ENCODE measurements at regions not wholly inside any gene's neighbourhood (a gene's known extent, or its start where the extent isn't known, plus 50 kb on each side); places are given as distances from the start of the nearest gene placed in this dataset.

DNA sequence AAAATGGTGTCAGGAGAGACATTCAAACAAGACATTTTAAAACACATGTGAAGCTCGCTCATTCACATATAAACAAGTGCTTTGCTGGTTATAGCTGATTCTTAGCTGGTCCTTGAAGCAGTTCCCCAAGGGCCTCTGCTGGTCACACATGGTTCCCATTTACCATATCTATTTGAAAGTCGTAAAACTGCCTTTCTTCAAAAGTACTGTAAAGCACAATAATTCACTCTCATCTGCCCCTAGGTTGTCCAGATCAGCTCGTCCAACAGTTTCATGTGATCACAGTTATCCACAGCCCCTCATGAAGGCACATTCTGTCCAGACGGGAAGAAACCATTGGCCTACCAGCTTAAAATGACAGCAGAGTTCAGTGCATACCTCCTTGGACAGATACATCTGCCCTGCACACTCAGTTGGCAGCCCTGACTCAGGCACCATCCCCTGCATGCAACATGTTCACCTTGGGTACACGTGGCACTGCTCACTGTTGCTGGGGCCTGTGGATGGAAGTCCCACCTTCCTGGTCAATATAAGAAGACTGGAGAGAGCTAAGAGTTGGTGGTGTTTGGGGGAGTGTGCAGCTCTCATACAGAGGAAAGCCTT lies 108.0 kb upstream of the HAAO start:
- peak overlapping the region; percentile 38; the same call in 1 of the 2 replicates for H3K4me3 ChIP-seq
- H3K9ac ChIP-seq (ENCODE audit: insufficient read length): no peak overlapping the region
- no peaks in the 10 kb centered on the region for H3K9me3 ChIP-seq (ENCODE audit: low read depth, low read length)
- no peaks in the 10 kb centered on the region for H3K36me3 ChIP-seq (ENCODE audit: insufficient read depth, low read length)
- H3K27ac ChIP-seq: peak overlapping the region; percentile 65; the same call in 1 of the 2 replicates
- no peak for TF ChIP-seq POLR2AphosphoS5 (IDR thresholded peaks at IDR 0.05; ENCODE audit: borderline replicate concordance, low read depth, low read length)
- no peak for TF ChIP-seq EZH2 (IDR thresholded peaks at IDR 0.05)
- no peak for TF ChIP-seq FOXP2 (optimal IDR thresholded peaks at IDR 0.05; ENCODE audit: control extremely low read depth, extremely low read length, insufficient read depth)
- DNase-seq (ENCODE audit: low read depth, low spot score): no peak

DNA sequence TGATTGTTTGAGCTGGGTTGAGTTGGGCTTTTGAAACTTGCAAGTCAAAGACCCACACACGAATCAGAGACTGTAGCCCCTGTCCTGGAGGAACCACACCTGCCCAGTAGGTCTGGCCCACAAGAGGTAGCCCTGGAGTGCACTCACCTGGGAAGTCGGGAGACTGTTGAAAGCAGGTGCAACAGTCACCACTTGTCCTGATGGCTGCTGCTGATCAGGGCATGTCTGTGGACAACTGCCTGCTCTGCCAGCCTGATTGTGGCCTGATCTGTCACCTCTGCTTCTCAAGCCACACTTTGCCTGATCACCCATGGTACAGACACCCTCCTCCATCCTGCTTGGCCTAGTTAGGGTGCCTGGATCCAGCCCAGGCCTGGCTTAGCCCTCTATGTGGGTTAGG lies 105.0 kb upstream of the HAAO start:
- no peak overlapping the region for H3K9ac ChIP-seq (ENCODE audit: insufficient read length)
- no peak for TF ChIP-seq EZH2 (IDR thresholded peaks at IDR 0.05)
- no peak for TF ChIP-seq FOXP2 (optimal IDR thresholded peaks at IDR 0.05; ENCODE audit: control extremely low read depth, extremely low read length, insufficient read depth)
- no peak for TF ChIP-seq POLR2AphosphoS5 (IDR thresholded peaks at IDR 0.05; ENCODE audit: borderline replicate concordance, low read depth, low read length)
- no peak for DNase-seq (ENCODE audit: low read depth, low spot score)
- H3K9me3 ChIP-seq (ENCODE audit: low read depth, low read length): no peaks in the 10 kb centered on the region
- no peak overlapping the region for H3K4me3 ChIP-seq
- no peak overlapping the region for H3K27ac ChIP-seq
- H3K36me3 ChIP-seq (ENCODE audit: insufficient read depth, low read length): no peaks in the 10 kb centered on the region

DNA sequence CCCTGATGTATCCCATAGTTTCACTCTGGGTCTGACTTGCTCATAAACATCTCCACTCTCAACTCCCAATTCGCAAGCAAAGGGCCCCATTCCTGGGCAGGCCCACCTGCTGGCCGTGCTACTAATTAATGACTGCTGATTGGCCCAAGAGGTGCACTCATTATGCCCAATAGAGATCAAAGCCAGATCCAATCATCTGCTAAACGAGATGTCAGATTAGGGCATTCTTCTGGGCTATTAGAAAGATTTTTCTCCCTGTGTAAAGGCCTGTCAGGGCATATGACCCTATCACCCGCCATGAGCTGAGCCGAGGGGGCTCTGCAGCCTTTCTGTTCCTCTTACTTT lies 103.4 kb upstream of the HAAO start:
- H3K36me3 ChIP-seq (ENCODE audit: insufficient read depth, low read length): no peaks in the 10 kb centered on the region
- H3K27ac ChIP-seq: no peak overlapping the region
- H3K4me3 ChIP-seq: no peak overlapping the region
- H3K9me3 ChIP-seq (ENCODE audit: low read depth, low read length): no peaks in the 10 kb centered on the region
- H3K9ac ChIP-seq (ENCODE audit: insufficient read length): no peak overlapping the region
- no peak for TF ChIP-seq POLR2AphosphoS5 (IDR thresholded peaks at IDR 0.05; ENCODE audit: borderline replicate concordance, low read depth, low read length)
- no peak for TF ChIP-seq FOXP2 (optimal IDR thresholded peaks at IDR 0.05; ENCODE audit: control extremely low read depth, extremely low read length, insufficient read depth)
- TF ChIP-seq EZH2 (IDR thresholded peaks at IDR 0.05): no peak
- no peak for DNase-seq (ENCODE audit: low read depth, low spot score)

DNA sequence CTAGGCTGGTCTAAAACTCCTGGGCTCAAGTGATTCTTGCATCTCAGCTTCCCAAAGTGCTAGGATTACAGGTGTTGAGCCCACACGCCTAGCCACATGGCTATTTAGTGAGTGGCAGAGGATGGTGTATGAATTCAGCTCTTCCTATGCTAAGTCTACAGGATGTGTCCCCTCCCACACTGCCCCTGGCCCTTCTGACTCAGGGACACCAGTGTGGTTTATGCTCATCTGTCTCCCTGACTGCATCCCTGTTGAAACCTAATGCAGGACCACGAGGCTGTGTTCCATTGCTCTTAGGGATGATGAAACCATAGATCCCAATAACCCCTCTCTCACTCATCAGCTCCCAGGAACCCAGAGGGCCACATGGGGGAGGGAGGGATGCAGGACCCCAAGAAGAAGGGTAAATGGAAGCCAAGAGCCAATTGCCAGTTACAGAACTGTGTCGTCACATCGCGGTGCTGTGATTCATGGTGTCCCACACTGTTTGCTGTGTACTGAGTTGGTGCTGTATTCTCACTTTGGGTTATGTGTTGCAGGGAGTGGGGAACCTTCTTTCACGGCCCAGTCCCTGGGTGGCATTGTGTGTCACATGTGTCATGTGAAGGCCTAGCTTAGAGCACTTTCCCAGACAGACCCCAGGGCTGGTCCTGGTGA lies 102.9 kb upstream of the HAAO start:
- no peaks in the 10 kb centered on the region for H3K36me3 ChIP-seq (ENCODE audit: insufficient read depth, low read length)
- no peak for TF ChIP-seq EZH2 (IDR thresholded peaks at IDR 0.05)
- TF ChIP-seq POLR2AphosphoS5 (IDR thresholded peaks at IDR 0.05; ENCODE audit: borderline replicate concordance, low read depth, low read length): no peak
- no peak for TF ChIP-seq FOXP2 (optimal IDR thresholded peaks at IDR 0.05; ENCODE audit: control extremely low read depth, extremely low read length, insufficient read depth)
- no peak overlapping the region for H3K27ac ChIP-seq
- no peak overlapping the region for H3K9ac ChIP-seq (ENCODE audit: insufficient read length)
- no peak overlapping the region for H3K4me3 ChIP-seq
- DNase-seq (ENCODE audit: low read depth, low spot score): no peak
- no peaks in the 10 kb centered on the region for H3K9me3 ChIP-seq (ENCODE audit: low read depth, low read length)

DNA sequence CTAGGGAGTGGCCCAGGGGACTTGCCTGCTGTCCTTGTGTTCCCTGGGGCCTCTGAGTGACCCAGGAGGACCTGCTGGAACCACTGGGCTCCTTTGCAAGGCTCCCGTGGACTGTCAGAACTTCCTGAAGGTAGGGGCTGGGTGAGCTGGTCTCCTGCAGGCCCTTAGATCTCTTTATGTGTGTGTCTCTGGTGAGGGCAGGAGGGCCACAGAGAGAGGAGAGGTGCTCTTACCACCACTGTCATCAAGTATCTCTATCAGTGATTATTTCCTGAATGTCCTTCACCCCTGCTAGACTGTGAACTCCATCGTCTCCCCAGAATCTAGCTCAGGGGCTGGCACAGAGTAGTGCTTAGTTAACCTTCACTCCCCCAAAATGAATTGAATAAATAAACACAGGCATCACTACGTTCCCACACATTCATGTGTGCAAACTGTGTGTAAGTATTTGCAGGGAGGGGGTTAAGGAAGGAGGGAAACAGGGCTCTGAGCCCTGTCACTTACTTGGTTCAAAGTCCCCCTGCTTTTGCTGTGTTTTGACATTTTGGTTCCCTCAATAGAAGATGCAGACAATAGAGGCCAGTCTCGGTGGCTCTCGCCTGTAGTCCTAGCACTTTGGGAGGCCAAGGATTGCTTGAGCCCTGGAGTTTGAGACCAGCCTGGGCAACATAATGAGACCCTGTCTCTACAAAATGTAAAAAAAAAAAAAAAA lies 100.8 kb upstream of the HAAO start:
- TF ChIP-seq EZH2 (IDR thresholded peaks at IDR 0.05): no peak
- no peak for TF ChIP-seq FOXP2 (optimal IDR thresholded peaks at IDR 0.05; ENCODE audit: control extremely low read depth, extremely low read length, insufficient read depth)
- no peak for TF ChIP-seq POLR2AphosphoS5 (IDR thresholded peaks at IDR 0.05; ENCODE audit: borderline replicate concordance, low read depth, low read length)
- DNase-seq (ENCODE audit: low read depth, low spot score): no peak
- Histone ChIP-seq H3K9ac (ENCODE audit: insufficient read length) (no peak overlapping the region), H3K27ac (no peak overlapping the region), H3K4me3 (no peak overlapping the region), H3K36me3 (ENCODE audit: insufficient read depth, low read length) (no peaks in the 10 kb centered on the region), H3K9me3 (ENCODE audit: low read depth, low read length) (no peaks in the 10 kb centered on the region)

DNA sequence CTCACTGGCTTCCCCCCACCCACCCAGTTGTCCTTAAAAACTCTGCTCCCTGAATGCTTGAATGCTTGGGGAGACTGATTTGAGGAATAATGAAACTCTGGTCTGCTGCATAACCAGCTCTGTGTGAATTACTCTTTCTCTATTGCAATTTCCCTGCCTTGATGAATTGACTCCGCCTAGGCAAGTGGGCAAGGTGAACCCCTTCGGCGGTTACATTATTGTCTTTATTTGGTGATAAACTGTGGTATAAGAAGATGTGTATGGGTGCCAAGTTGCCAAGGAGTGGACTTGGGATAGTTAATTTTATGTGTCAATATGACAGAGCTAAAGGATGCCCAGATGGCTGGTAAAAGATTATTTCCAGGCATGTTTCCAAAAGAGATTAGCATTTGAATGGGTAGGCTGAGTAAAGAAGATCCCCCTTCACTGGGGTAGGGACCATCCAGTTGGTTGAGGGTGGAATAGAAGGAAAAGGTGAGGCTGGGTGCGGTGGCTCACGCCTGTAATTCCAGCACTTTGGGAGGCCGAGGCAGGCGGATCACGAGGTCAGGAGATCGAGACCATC lies 98.5 kb upstream of the HAAO start:
- no peaks in the 10 kb centered on the region for H3K36me3 ChIP-seq (ENCODE audit: insufficient read depth, low read length)
- no peak overlapping the region; the same call in 1 of the 2 replicates for H3K4me3 ChIP-seq
- no peak overlapping the region for H3K9ac ChIP-seq (ENCODE audit: insufficient read length)
- no peaks in the 10 kb centered on the region for H3K9me3 ChIP-seq (ENCODE audit: low read depth, low read length)
- H3K27ac ChIP-seq: no peak overlapping the region
- no peak for TF ChIP-seq EZH2 (IDR thresholded peaks at IDR 0.05)
- TF ChIP-seq FOXP2 (optimal IDR thresholded peaks at IDR 0.05; ENCODE audit: control extremely low read depth, extremely low read length, insufficient read depth): no peak
- no peak for TF ChIP-seq POLR2AphosphoS5 (IDR thresholded peaks at IDR 0.05; ENCODE audit: borderline replicate concordance, low read depth, low read length)
- no peak for DNase-seq (ENCODE audit: low read depth, low spot score)

DNA sequence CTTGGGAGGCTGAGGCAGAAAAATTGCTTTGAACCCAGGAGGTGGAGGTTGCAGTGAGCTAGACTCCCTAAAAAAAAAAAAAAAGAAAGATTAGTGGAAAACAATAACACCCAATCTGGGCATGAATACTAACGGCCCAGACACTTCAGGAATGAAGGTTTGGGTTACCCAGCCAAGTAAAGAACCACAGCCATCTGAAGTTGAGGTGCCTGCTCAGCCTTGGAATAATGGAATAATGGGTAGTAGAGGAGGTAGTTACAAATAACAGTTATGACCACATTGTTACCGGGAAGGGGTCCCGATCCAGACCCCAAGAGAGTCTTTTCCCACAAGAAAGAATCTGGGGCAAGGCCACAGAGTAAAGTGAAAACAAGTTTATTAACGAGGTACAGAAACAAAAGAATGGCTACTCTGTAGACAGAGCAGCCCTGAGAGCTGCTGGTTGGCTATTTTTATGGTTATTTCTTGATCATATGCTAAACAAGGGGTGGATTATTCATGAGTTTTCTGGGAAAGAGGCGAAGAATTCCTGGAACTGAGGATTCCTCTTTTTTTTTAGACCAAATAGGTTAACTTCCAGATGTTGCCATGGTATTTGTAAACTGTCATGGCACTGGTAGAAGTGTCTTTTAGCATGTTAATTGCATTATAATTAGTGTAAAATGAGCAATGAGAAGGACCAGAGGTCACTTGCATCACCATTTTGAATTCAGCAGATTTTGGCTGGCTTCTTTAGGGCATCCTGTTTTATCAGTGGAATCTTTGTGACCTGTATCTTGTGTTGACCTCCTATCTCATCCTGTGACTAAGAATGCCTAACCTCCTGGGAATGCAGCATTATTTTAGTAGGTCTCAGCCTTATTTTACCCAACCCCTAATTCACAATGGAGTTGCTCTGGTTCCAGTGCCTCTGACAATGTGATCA lies 96.2 kb upstream of the HAAO start:
- DNase-seq (ENCODE audit: low read depth, low spot score): no peak
- no peaks in the 10 kb centered on the region for H3K9me3 ChIP-seq (ENCODE audit: low read depth, low read length)
- H3K9ac ChIP-seq (ENCODE audit: insufficient read length): no peak overlapping the region
- no peak overlapping the region for H3K27ac ChIP-seq
- no peaks in the 10 kb centered on the region for H3K36me3 ChIP-seq (ENCODE audit: insufficient read depth, low read length)
- H3K4me3 ChIP-seq: no peak overlapping the region
- TF ChIP-seq POLR2AphosphoS5 (IDR thresholded peaks at IDR 0.05; ENCODE audit: borderline replicate concordance, low read depth, low read length) (no peak), EZH2 (IDR thresholded peaks at IDR 0.05) (no peak)

Measured in SK-N-MC (cell line).